Mesothelial cell of epicardium (in vitro differentiated cells): ENCODE measurements at regions not wholly inside any gene's neighbourhood (a gene's known extent, or its start where the extent isn't known, plus 50 kb on each side); places are given as distances from the start of the nearest gene placed in this dataset.

Source experiments
- DNase-seq, 2 experiments: peaks; one replicate each; pipeline ENCODE4 v3.0.0; 2021; ENCODE audit warnings: low spot score in 2 of 2; ENCODE audit not compliant: unreplicated experiment in 2 of 2
- H3K27ac Mint-ChIP-seq: 2 replicates; pipeline ENCODE4 v1.8.0; 2021; ENCODE audit warnings: mixed read lengths
- H3K27me3 Mint-ChIP-seq: 2 replicates; pipeline ENCODE4 v1.8.0; 2021; ENCODE audit warnings: low read depth, mixed read lengths
- H3K36me3 Mint-ChIP-seq: 2 replicates; pipeline ENCODE4 v1.8.0; 2021; ENCODE audit warnings: mixed read lengths
- H3K4me1 Mint-ChIP-seq: 2 replicates; pipeline ENCODE4 v1.8.0; 2021; ENCODE audit warnings: mixed read lengths
- H3K4me3 Mint-ChIP-seq: 2 replicates; pipeline ENCODE4 v1.8.0; 2021; ENCODE audit warnings: mild to moderate bottlenecking, moderate library complexity, mixed read lengths
- H3K9me3 Mint-ChIP-seq: 2 replicates; pipeline ENCODE4 v1.8.0; 2021; ENCODE audit warnings: mixed read lengths
- CTCF ChIP-seq: fragments of 200-600 bp; sonication (generic); IDR thresholded peaks from one replicate; pipeline ENCODE4 v1.5.0; 2021; ENCODE audit warnings: antibody characterized with exemption; ENCODE audit not compliant: unreplicated experiment

GRCh38 chr3:124410471-124410870 lies 319.8 kb upstream of the UMPS start:
- H3K9me3 Mint-ChIP-seq, result no peaks in the 10 kb centered on the region
- peaks cover 26% of the 10 kb centered on the region for H3K4me1 Mint-ChIP-seq
- DNase-seq, result no peak
- TF ChIP-seq CTCF, result no peak
- H3K36me3 Mint-ChIP-seq, result peaks cover 26% of the 10 kb centered on the region
- H3K27me3 Mint-ChIP-seq, result no peaks in the 10 kb centered on the region
- H3K27ac Mint-ChIP-seq, result peak overlapping the region; percentile 95
- no peak overlapping the region for H3K4me3 Mint-ChIP-seq

DNA sequence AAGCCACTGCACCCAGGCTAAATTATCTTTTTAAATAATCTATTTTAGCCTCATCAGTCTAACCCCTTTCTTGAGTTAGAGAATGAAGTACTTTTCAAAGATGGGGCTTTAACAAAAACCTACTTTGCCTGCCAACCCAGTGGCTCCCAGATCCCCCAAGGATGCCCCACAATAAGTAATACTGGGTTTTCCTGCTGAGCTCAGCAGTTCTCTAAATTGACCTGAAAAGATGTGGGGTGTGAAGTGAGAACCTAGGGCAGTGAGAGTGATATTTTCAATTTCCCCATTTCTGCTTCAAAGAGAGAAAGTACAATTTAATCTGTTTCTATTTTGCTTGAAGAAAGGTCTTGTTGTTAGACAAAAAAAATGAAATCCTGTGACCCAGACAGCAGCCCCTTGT lies 318.5 kb upstream of the UMPS start:
- H3K9me3 Mint-ChIP-seq, result no peaks in the 10 kb centered on the region
- peaks cover 26% of the 10 kb centered on the region for H3K4me1 Mint-ChIP-seq
- DNase-seq, result no peak
- TF ChIP-seq CTCF, result no peak
- peaks cover 32% of the 10 kb centered on the region for H3K36me3 Mint-ChIP-seq
- peak overlapping the region; percentile 51 for H3K27ac Mint-ChIP-seq
- H3K4me3 Mint-ChIP-seq, result no peak overlapping the region
- no peaks in the 10 kb centered on the region for H3K27me3 Mint-ChIP-seq

- no peak for TF ChIP-seq CTCF
- H3K9me3 Mint-ChIP-seq, result no peaks in the 10 kb centered on the region
- peaks cover 35% of the 10 kb centered on the region for H3K36me3 Mint-ChIP-seq
- H3K27me3 Mint-ChIP-seq, result peaks cover 3% of the 10 kb centered on the region
- no peak for DNase-seq
- H3K4me3 Mint-ChIP-seq, result no peak overlapping the region
- peak overlapping the region; percentile 10 for H3K27ac Mint-ChIP-seq
- peaks cover 23% of the 10 kb centered on the region for H3K4me1 Mint-ChIP-seq
Measured at GRCh38 chr3:124412644-124413043, 317.6 kb upstream of the UMPS start.

- H3K9me3 Mint-ChIP-seq, result no peaks in the 10 kb centered on the region
Measured at GRCh38 chr3:124413393-124413792, 316.9 kb upstream of the UMPS start.

DNA sequence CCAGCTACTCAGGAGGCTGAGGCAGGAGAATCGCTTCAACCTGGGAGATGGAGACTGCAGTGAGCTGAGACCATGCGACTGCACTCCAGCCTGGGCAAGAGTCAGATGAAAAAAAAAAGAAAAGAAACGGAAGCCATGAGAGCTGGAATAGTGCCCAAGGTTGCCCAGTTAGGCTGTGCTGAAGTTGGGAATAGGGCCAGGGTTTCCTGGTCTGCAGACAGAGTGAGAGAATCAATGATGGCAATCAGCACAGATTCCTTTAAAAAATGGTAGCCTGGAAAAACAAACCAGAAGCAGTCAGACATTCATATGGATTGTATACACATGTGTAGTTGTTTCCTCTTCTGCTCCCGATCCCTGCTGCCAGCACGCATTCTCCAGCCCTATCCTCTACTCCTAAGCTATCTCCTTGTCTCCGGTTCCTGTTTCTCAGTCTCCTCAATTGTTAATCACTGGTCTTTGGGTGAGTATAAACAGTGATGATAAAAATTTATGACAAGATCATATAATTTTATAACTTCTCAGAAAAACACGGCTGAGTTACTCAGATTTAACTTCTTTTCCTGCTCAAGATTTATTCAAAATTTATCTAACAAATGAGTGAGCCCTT lies 316.2 kb upstream of the UMPS start:
- peaks cover 14% of the 10 kb centered on the region for H3K4me1 Mint-ChIP-seq
- peaks cover 39% of the 10 kb centered on the region for H3K36me3 Mint-ChIP-seq
- no peak for TF ChIP-seq CTCF
- no peak overlapping the region for H3K4me3 Mint-ChIP-seq
- peaks cover 10% of the 10 kb centered on the region for H3K27me3 Mint-ChIP-seq
- no peaks in the 10 kb centered on the region for H3K9me3 Mint-ChIP-seq
- no peak overlapping the region for H3K27ac Mint-ChIP-seq
- DNase-seq, result no peak

More at GRCh38 chr3:124413393-124413792, 316.9 kb upstream of the UMPS start:
- H3K36me3 Mint-ChIP-seq, result peaks cover 39% of the 10 kb centered on the region
- TF ChIP-seq CTCF, result no peak
- H3K27me3 Mint-ChIP-seq, result peaks cover 10% of the 10 kb centered on the region
- H3K4me3 Mint-ChIP-seq, result no peak overlapping the region
- no peak overlapping the region for H3K27ac Mint-ChIP-seq
- H3K4me1 Mint-ChIP-seq, result peaks cover 20% of the 10 kb centered on the region
- DNase-seq, result no peak
